HG02588 (cell line): ENCODE measurements at regions not wholly inside any gene's neighbourhood (a gene's known extent, or its start where the extent isn't known, plus 50 kb on each side); places are given as distances from the start of the nearest gene placed in this dataset.

Source experiments
- ATAC-seq: cut with Tn5 transposase; IDR thresholded peaks from one replicate; pipeline ENCODE4 v1.9.1; 2021; ENCODE audit warnings: mild to moderate bottlenecking, moderate library complexity; ENCODE audit not compliant: unreplicated experiment

DNA sequence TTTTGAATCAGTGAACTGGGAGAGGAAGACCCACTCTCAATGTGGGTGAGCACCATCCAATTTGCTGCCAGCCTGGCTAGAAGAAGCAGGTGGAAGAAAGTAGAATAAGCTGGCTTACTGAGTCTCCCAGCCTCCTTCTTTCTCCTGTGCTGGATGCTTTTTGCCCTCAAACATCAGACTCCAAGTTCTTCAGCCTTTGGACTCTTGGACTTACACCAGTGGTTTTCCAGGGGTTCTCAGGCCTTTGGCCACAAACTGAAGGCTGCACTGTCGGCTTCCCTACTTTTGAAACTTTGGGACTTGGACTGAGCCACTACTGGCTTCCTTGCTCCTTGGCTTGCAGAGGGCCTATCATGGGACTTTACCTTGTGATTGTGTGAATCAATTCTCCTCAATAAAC is 804.2 kb upstream of the SLITRK1 start:
- no peak for ATAC-seq

DNA sequence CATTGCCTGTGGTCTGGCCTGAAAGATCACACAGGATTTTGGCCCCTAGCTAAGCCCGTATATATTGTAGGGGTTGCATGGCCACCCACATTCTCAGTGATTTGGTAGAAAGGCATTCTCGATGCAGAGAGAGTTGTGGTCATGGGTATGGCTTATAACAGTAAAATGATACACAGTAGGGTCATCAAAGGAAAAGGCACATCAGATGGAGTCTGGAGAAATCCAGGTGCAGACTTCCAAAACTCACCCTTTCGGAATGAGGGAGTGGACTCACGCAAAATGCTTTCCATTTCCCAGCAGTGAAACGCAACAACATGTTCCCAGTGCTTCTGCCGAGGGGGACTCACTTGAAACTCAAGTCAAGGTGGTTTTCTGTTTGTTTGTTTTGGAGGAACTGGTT is 802.5 kb upstream of the SLITRK1 start:
- no peak for ATAC-seq

DNA sequence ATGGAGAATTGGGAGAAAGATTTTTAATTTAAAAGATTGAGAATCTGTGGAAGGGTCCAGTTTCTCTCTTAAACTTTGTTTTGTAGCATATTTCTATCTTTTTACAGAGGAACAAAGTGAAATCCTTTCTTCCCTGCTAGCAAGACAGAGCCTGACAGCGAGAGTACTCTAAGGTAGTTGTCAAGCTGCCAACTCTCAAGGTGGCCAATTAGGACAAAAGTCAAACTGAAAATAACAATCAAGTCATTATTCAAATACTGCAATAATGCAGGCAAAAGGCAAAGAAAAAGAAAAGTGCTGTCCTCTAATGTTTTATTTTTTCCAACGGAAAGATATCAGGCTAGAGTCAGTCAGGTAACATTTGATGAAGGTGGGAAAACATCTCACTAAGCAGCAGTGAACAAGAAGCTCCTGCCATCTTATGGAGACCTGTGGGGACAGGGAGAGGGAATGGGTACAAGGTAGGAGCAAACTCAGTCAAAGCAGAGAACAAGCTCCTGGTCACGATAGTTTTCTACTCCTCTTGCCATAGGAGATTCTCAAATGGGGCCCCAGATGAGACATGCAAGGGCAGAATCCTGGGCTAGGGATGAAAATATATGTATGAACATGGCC is 801.9 kb upstream of the SLITRK1 start:
- ATAC-seq = no peak

DNA sequence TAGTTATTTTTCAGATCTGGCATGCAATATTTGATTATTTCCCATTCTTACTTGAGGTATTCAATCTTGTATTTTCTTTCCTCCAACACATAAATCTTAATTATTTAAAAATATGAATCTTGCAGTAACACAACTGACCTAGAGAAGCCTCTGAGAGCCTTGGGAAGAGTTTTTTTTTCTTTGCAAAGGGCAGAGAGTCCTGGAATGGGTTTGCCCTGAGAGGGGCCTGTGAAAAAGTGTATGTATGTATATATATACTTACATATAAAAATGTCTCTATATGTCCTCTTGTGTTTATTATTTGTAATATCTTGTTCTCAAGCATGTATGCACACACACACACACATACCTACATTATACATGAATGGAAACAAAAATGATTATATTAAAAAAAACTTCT is 801.2 kb upstream of the SLITRK1 start:
- ATAC-seq = no peak

GRCh38 chr13:84677836-84678235 is 795.6 kb upstream of the SLITRK1 start:
- no peak for ATAC-seq

DNA sequence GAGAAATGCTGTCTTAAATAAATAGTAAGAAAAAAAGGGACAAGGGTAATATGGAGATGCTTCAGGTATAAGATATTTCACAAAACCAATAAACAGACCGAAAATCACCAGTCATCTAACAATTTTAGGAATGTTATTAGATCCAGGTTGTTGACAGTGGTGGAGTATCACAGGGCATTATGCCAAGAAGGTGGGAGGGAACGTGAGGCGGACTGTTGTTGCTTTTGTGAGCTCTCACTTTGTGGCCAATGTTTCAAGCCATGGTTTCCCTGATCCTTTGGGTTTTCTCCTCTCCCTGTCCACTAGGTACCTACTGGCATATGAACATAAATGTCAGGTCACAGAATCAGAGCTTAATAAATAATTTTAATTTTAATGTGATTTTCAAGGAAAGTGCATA is 790.3 kb upstream of the SLITRK1 start:
- ATAC-seq = no peak

- no peak for ATAC-seq
Observed at GRCh38 chr13:84670245-84670644, 788.0 kb upstream of the SLITRK1 start.

- no peak for ATAC-seq
Observed at GRCh38 chr13:84668637-84669036, 786.4 kb upstream of the SLITRK1 start.

GRCh38 chr13:84662491-84662890 is 780.2 kb upstream of the SLITRK1 start:
- no peak for ATAC-seq

- ATAC-seq = no peak
Observed at GRCh38 chr13:84661718-84662117, 779.4 kb upstream of the SLITRK1 start.

DNA sequence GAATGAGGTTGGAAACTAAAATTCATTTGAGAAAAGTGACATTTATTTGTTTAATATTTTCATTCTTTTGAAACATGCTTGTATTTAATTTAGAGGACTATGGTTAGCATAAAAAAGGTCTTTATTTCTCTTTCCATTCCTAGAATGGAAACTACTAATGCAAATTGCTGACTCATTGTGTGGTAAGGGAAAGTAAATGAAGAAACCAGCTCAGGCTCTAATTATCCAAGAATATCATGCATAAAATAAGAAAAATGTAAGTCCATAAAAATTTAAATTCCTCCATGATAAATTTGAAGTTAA is 777.0 kb upstream of the SLITRK1 start:
- ATAC-seq = no peak

- no peak for ATAC-seq
Observed at GRCh38 chr13:84658491-84659358, 776.5 kb upstream of the SLITRK1 start.

DNA sequence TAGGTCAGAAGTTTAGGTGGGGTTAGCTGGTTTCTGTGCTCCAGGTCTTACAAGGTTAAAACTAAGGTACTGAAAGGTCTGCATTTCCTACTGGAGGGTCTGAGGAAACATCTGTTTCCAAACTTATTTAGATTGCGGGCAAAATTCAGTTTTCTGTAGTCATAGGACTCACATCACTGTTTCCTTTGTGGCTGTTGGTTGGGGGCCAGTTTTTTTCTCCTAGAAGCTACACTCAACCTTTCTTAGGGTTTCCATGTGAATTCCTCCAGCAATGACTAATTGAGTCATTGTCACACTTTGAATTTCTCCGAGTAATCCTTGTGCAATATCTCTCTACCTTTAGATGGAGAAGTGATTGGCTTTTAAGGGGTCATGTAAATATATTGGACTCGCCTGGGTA is 773.4 kb upstream of the SLITRK1 start:
- no peak for ATAC-seq

DNA sequence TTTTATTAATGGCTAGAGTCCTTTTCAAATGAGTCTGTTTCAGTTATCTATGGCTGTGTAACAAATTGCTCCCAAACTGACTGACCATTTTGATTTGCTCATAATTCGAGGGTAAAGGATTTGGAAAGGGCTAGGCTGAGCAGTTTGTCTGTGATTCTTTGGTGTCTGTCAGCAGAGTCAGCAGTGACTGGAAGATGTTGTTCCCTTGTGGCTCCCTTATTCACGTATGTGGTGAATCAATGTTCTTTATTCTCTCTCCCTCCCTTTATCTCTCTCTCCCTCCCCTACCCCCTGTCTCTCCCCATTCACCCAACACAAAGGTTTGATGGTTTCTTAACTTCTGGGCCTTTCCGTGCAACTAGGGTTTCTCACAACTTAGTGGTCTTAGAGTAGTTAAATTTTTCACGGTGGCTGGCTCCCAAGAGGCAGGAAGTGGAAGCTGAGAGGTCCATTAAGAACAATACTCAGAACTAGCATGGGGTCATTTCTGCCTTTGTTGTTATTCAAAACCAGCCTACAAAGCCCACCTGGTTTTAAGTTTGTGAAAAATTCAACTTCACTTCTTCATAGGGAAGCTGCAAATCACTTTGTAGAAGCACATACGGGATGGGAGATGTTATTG is 772.5 kb upstream of the SLITRK1 start:
- no peak for ATAC-seq

DNA sequence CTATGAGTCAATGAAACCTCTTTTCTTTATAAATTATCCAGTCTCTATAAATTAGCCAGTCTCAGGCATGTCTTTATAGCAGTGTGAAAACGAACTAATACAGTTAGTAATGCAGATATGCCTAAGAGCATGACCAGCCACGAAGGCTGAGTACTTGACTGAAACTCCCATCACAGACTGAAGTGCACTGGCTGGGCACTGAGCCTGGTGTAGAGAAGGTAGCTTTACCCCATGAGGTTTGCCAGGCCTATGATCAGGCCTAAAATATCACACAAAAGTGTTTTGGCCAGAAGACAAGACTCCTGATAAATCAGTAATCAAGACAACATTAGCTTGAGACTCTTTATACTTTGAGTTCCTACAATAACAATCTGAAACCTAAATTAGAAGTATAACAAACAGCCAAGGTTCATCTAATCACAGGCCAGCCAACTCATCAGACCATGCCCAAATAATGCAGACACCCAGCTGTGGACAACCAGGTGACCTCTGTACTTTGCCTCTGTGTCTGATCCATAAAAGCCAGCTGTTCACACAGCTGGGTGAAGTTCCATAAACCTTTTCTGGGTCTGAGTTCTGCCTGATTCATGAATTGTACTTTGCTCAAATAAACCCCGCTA is 771.8 kb upstream of the SLITRK1 start:
- ATAC-seq = no peak

DNA sequence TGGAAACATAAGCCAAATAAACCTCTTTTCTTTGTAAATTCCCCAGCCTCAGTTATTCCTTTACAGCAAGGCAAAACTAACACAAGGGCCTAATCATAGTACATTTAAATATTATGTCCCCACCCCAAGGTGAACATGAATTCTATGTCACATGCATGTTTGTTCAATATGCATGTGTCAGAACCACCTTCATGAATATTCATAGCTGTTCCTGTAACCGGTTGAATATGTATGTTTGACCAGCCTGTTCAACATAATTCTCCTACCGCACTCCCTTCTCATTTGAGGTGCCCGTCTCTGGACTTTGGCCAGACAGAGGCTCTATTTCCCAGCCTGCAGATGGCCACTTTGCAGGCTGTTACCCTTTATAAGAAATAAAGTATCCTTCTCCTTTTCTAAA is 769.4 kb upstream of the SLITRK1 start:
- ATAC-seq = no peak

GRCh38 chr13:84651288-84651687 is 769.0 kb upstream of the SLITRK1 start:
- no peak for ATAC-seq

DNA sequence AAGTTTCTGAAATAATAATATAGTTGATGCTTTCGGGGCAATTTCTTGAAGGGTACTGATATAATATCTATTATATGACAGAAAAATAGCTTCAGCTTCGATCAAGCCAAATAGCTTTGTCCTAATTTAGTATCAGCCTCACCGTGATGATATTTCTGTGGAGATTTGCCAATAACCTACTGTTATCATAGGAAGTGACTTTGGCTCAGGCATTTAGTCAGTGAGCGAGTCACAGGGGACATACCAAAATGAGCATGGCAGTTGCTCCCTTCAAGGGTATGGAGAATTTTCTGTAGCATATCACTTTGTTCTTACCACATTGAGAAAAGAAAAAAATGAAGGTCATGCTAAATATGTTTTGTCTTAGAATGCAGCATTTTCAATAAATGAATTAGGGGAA is 767.6 kb upstream of the SLITRK1 start:
- ATAC-seq = no peak

DNA sequence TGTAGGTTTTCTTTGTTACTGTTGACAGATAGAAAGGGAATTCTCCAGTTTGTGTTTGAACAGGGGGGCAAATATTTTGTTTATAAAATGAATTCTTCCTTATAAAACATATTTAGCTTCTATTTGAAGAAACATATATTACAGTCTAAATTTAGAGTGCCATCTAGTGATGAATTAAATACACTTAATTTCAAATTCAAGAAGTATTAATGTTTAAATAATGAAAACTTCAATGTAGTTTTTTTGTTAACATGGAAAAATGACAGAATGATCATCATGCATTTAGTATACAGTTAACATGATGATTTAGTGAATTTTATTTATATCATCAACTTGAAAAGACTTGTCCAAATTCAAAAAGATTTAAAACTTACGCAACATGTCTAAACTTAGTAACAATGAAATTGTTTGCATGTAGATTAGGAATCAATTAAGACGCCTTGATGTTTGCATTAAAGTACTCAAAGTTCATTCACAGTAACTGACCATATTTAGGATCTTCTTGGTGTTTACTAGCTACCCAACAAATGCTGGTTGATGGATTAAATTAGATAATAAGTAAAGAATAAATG is 765.9 kb upstream of the SLITRK1 start:
- ATAC-seq = no peak

DNA sequence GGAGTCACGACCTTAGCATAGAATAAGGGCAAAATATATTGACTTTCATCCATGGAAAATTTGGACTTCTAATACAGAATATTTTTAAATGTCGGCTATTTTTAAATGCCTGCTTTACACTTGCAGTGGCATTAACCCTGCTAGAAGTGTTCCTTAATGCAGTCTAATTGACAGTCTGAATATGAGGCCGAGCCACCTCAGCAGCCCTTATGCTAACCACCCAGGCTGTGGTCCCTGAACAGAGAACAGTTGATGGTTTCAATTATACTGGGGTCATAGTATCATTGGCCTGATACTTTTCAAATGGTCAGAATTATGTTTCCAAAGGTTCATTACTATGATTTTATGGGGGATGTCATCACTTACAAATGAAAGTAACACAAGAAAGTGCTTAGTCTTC is 764.7 kb upstream of the SLITRK1 start:
- ATAC-seq = no peak

- no peak for ATAC-seq
Observed at GRCh38 chr13:84645196-84646012, 763.1 kb upstream of the SLITRK1 start.
